Lung (tissue), 11 donors: ENCODE measurements at regions not wholly inside any gene's neighbourhood (a gene's known extent, or its start where the extent isn't known, plus 50 kb on each side); places are given as distances from the start of the nearest gene placed in this dataset.

Experiments used
- ATAC-seq: fragments of 200-7000 bp; cut with Tn5 transposase; one replicate; pipeline ENCODE4 v1.9.1; 2020; ENCODE audit warnings: moderate number of reproducible peaks; ENCODE audit not compliant: insufficient read depth, low FRiP score
- DNase-seq, 3 donors: peaks; one replicate each; pipeline ENCODE4 v3.0.0-alpha.2; 2013 to 2017
- H3K27ac ChIP-seq, 2 donors: one replicate each; pipeline ENCODE4 v1.5.1; 2013; ENCODE audit warnings: mild to moderate bottlenecking in 2 of 2, moderate library complexity in 2 of 2, control low read depth in 1 of 2, inconsistent platforms in 1 of 2, low read depth in 1 of 2, low read length in 1 of 2
- H3K27me3 ChIP-seq, 3 donors: one replicate each; pipeline ENCODE4 v1.5.1; 2013; ENCODE audit warnings: low read length in 2 of 3; ENCODE audit not compliant: control insufficient read depth in 3 of 3, insufficient read depth in 3 of 3
- H3K36me3 ChIP-seq, 4 donors: one replicate each; pipeline ENCODE4 v1.5.1; 2013; ENCODE audit warnings: low read length in 4 of 4, mild to moderate bottlenecking in 1 of 4, moderate library complexity in 1 of 4; ENCODE audit not compliant: control insufficient read depth in 4 of 4, insufficient read depth in 4 of 4
- H3K4me1 ChIP-seq, 5 donors: one replicate each; pipeline ENCODE4 v1.5.1; 2013; ENCODE audit warnings: low read length in 5 of 5, mild to moderate bottlenecking in 2 of 5, moderate library complexity in 1 of 5; ENCODE audit not compliant: control insufficient read depth in 5 of 5, insufficient read depth in 5 of 5
- H3K4me3 ChIP-seq: one replicate; pipeline ENCODE4 v1.5.1; 2013; ENCODE audit warnings: mild to moderate bottlenecking, control low read depth, moderate library complexity
- H3K9ac ChIP-seq, 2 donors: one replicate each; pipeline ENCODE4 v1.5.1; 2013; ENCODE audit warnings: low read length in 2 of 2, control low read depth in 1 of 2; ENCODE audit not compliant: insufficient read depth in 1 of 2
- H3K9me3 ChIP-seq, 4 donors: one replicate each; pipeline ENCODE4 v1.5.1; 2013; ENCODE audit warnings: low read length in 3 of 4, mild to moderate bottlenecking in 1 of 4, moderate library complexity in 1 of 4; ENCODE audit not compliant: control insufficient read depth in 4 of 4, insufficient read depth in 3 of 4
- CTCF ChIP-seq: IDR thresholded peaks from 2 replicates; pipeline ENCODE4 v1.5.1; 2012; ENCODE audit warnings: mild to moderate bottlenecking; ENCODE audit errors: control extremely low read depth, extremely low read depth
- WGBS, 2 donors: extraction: QIAGEN DNeasy Blood & Tissue Kit; methylation state at CpG; one replicate each; pipeline ENCODE4 v1.1.7; 2013; 5-methylcytosine and 5-hydroxymethylcytosine counted together
- donor health status: control.
- donor health status: control.
- donor health status: Bipolar disorder and iron deficiency.
- donor health status: healthy.
- donor health status: DM: yes; HTN: yes; CAD: no.

GRCh38 chr4:156487107-156487506, 484.5 kb downstream of the PDGFC start:
- TF ChIP-seq CTCF: no peak
- Histone ChIP-seq H3K36me3 (no peaks in the 10 kb centered on the region), H3K9ac (no peak overlapping the region), H3K27ac (no peak overlapping the region), H3K4me1 (no peaks in the 10 kb centered on the region), H3K27me3 (no peaks in the 10 kb centered on the region), H3K4me3 (no peak overlapping the region), H3K9me3 (no peaks in the 10 kb centered on the region)
- WGBS, 2 donors: 92 to 93% methylated on average over 6 of the region's 6 CpGs
- DNase-seq: no peak
- no peak for ATAC-seq

- Histone ChIP-seq H3K27ac (no peak overlapping the region), H3K4me1 (no peaks in the 10 kb centered on the region), H3K27me3 (no peaks in the 10 kb centered on the region), H3K4me3 (no peak overlapping the region), H3K36me3 (no peaks in the 10 kb centered on the region), H3K9ac (no peak overlapping the region), H3K9me3 (no peaks in the 10 kb centered on the region)
- 96 to 98% methylated on average over 11 of the region's 11 CpGs for WGBS, 2 donors
- no peak for TF ChIP-seq CTCF
- ATAC-seq: no peak
- no peak for DNase-seq
Measured at GRCh38 chr4:156481845-156482244, 489.8 kb downstream of the PDGFC start.

- DNase-seq (no peak), ATAC-seq (no peak)
- no peak overlapping the region for H3K9ac ChIP-seq
- no peak for TF ChIP-seq CTCF
- 22 to 41% methylated on average over 2 of the region's 2 CpGs for WGBS, 2 donors
- no peaks in the 10 kb centered on the region for H3K4me1 ChIP-seq
- no peak overlapping the region for H3K4me3 ChIP-seq
- no peak overlapping the region for H3K27ac ChIP-seq
- no peaks in the 10 kb centered on the region for H3K9me3 ChIP-seq
- no peaks in the 10 kb centered on the region for H3K36me3 ChIP-seq
- no peaks in the 10 kb centered on the region for H3K27me3 ChIP-seq
Measured at GRCh38 chr4:156477636-156478035, 494.0 kb downstream of the PDGFC start.

- WGBS, 2 donors: 80 to 85% methylated on average over 2 of the region's 2 CpGs
- Histone ChIP-seq H3K4me3 (no peak overlapping the region), H3K9me3 (no peaks in the 10 kb centered on the region), H3K36me3 (no peaks in the 10 kb centered on the region), H3K27me3 (no peaks in the 10 kb centered on the region), H3K9ac (no peak overlapping the region), H3K27ac (no peak overlapping the region), H3K4me1 (no peaks in the 10 kb centered on the region)
- no peak for TF ChIP-seq CTCF
- ATAC-seq (peak; percentile 61), DNase-seq (no peak)
Measured at GRCh38 chr4:156476359-156476758, 495.2 kb downstream of the PDGFC start.
